Gastroesophageal sphincter (tissue), 4 donors: ENCODE measurements at regions not wholly inside any gene's neighbourhood (a gene's known extent, or its start where the extent isn't known, plus 50 kb on each side); places are given as distances from the start of the nearest gene placed in this dataset.

ENCODE experiments used
- ATAC-seq: fragments of 150-250 bp; one replicate; pipeline ENCODE4 v1.9.1; 2016; ENCODE audit warnings: mild to moderate bottlenecking, moderate library complexity
- H3K27ac ChIP-seq, 4 donors: fragments of 200-600 bp; sonication (generic) in 3 of 4; 1 replicate in 3 of 4; 2 replicates in 1 of 4; pipeline ENCODE4 v1.5.1; 2016 to 2019
- H3K27me3 ChIP-seq: fragments of 200-600 bp; sonication (generic); one replicate; pipeline ENCODE4 v1.5.1; 2019
- H3K36me3 ChIP-seq, 2 donors: fragments of 200-600 bp; sonication (generic); one replicate each; pipeline ENCODE4 v1.5.1; 2019; ENCODE audit warnings: control low read depth in 1 of 2
- H3K4me1 ChIP-seq, 3 donors: fragments of 200-600 bp; sonication (generic); 1 replicate in 2 of 3; 2 replicates in 1 of 3; pipeline ENCODE4 v1.5.1; 2016 to 2019; ENCODE audit warnings: control low read depth in 2 of 3
- H3K4me3 ChIP-seq, 2 donors: fragments of 200-600 bp; sonication (generic); one replicate each; pipeline ENCODE4 v1.5.1; 2019; ENCODE audit warnings: mild to moderate bottlenecking in 1 of 2, moderate library complexity in 1 of 2
- H3K9me3 ChIP-seq, 3 donors: fragments of 200-600 bp; sonication (generic); one replicate each; pipeline ENCODE4 v1.5.1; 2017 to 2019; ENCODE audit warnings: control low read depth in 2 of 3
- CTCF ChIP-seq, 4 experiments: fragments of 200-600 bp in 2 of 4; fragments of 450-650 bp in 2 of 4; sonication (generic) in 1 of 4; IDR thresholded peaks; one replicate each; pipeline ENCODE4 v1.5.1; 2017 to 2019; ENCODE audit warnings: antibody characterized with exemption in 4 of 4, mild to moderate bottlenecking in 2 of 4, moderate library complexity in 2 of 4
- EP300 ChIP-seq: sonication (generic); formaldehyde crosslinking; IDR thresholded peaks from one replicate; pipeline ENCODE4 v1.6.1; 2017; ENCODE audit warnings: antibody characterized with exemption, mild to moderate bottlenecking
- POLR2A ChIP-seq, 2 donors: fragments of 450-650 bp; IDR thresholded peaks; one replicate each; pipeline ENCODE4 v1.6.1; 2017; ENCODE audit warnings: antibody characterized with exemption in 2 of 2, mild to moderate bottlenecking in 2 of 2, moderate library complexity in 1 of 2
- POLR2AphosphoS5 ChIP-seq: sonication (generic); formaldehyde crosslinking; IDR thresholded peaks from one replicate; pipeline ENCODE4 v1.6.1; 2017; ENCODE audit warnings: antibody characterized with exemption
- WGBS, 2 donors: methylation state at CpG; one replicate each; pipeline ENCODE4 v1.1.5; 2018; ENCODE audit warnings: low coverage in 1 of 2; 5-methylcytosine and 5-hydroxymethylcytosine counted together

DNA sequence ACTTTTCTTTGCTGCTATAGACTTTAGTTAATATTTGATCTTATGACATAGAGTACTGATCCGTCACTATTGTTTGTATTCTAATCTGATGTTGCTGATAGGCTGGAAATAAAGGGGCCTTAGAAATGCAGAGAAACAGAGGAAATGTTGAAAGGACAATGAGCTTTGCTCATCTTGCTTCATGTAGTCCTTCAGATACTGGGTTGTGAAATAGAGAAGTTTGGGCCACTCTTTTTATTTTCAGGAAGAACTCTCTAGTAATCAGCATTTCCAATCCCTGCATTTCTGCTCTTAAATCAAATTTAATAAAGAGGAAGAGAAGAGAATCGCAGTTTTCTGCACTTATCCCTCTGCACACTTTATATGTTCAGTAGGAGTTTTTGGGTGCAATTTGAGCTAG, 192.8 kb upstream of the THBS1 start:
- no peaks in the 10 kb centered on the region for H3K9me3 ChIP-seq
- H3K27me3 ChIP-seq: no peaks in the 10 kb centered on the region
- no peaks in the 10 kb centered on the region for H3K36me3 ChIP-seq
- H3K4me3 ChIP-seq: no peak overlapping the region
- peak; percentile 28 for ATAC-seq
- H3K27ac ChIP-seq: no peak overlapping the region
- WGBS, 2 donors: 70 to 82% methylated on average over 1 to 2 of the region's 2 CpGs
- no peaks in the 10 kb centered on the region for H3K4me1 ChIP-seq
- TF ChIP-seq CTCF (IDR thresholded peaks at IDR 0.05) (no peak), POLR2A (IDR thresholded peaks at IDR 0.05) (no peak), EP300 (no peak)

GRCh38 chr15:39391230-39391629, 189.6 kb upstream of the THBS1 start:
- no peak overlapping the region for H3K27ac ChIP-seq
- WGBS, 2 donors: 82 to 85% methylated on average over 3 to 5 of the region's 5 CpGs
- TF ChIP-seq POLR2A (IDR thresholded peaks at IDR 0.05) (no peak), POLR2AphosphoS5 (peak; percentile 20)
- no peaks in the 10 kb centered on the region for H3K4me1 ChIP-seq
- H3K9me3 ChIP-seq: no peaks in the 10 kb centered on the region
- ATAC-seq: no peak
- H3K36me3 ChIP-seq: no peaks in the 10 kb centered on the region
- H3K27me3 ChIP-seq: no peaks in the 10 kb centered on the region
- no peak overlapping the region for H3K4me3 ChIP-seq

GRCh38 chr15:39392469-39393047, 188.3 kb upstream of the THBS1 start:
- Histone ChIP-seq H3K4me1 (no peaks in the 10 kb centered on the region), H3K9me3 (no peaks in the 10 kb centered on the region), H3K36me3 (no peaks in the 10 kb centered on the region), H3K27me3 (no peaks in the 10 kb centered on the region), H3K27ac (no peak overlapping the region), H3K4me3 (no peak overlapping the region)
- ATAC-seq: no peak
- WGBS, 2 donors: 57 to 77% methylated on average over 4 of the region's 4 CpGs
- TF ChIP-seq POLR2A (IDR thresholded peaks at IDR 0.05): no peak
- TF ChIP-seq CTCF (IDR thresholded peaks at IDR 0.05): no peak
- no peak for TF ChIP-seq EP300
- no peak for TF ChIP-seq POLR2AphosphoS5

GRCh38 chr15:39393575-39394335, 187.1 kb upstream of the THBS1 start:
- WGBS, 2 donors: 64 to 74% methylated on average over 3 of the region's 4 CpGs
- no peaks in the 10 kb centered on the region for H3K9me3 ChIP-seq
- TF ChIP-seq EP300 (no peak), CTCF (IDR thresholded peaks at IDR 0.05) (no peak), POLR2A (IDR thresholded peaks at IDR 0.05) (no peak), POLR2AphosphoS5 (no peak)

DNA sequence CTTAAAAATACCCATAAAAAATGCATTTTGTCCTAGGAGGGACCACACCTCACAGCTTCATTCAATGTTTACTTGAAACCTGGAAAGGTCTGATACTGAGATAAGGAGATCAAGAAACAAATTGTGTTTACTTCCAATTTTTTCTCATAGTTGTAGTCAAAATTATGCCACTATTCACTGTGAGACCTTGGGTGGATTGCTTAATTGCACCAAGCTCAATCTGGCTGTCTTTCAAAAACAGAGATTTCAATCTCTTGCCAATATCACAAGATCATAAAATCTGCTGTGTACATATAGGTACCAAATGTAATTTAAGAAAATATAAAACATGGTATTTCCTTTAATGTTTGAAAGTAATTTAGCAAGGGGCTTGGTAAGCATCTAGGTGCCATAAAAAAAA, 186.4 kb upstream of the THBS1 start:
- Histone ChIP-seq H3K4me3 (no peak overlapping the region), H3K27ac (no peak overlapping the region), H3K4me1 (no peaks in the 10 kb centered on the region), H3K27me3 (no peaks in the 10 kb centered on the region), H3K36me3 (no peaks in the 10 kb centered on the region), H3K9me3 (no peaks in the 10 kb centered on the region)
- TF ChIP-seq POLR2AphosphoS5: no peak
- TF ChIP-seq EP300: no peak
- TF ChIP-seq CTCF (IDR thresholded peaks at IDR 0.05): no peak
- no peak for TF ChIP-seq POLR2A (IDR thresholded peaks at IDR 0.05)
- no peak for ATAC-seq

More at GRCh38 chr15:39393575-39394335, 187.1 kb upstream of the THBS1 start:
- no peak for ATAC-seq
- Histone ChIP-seq H3K4me1 (no peaks in the 10 kb centered on the region), H3K27me3 (no peaks in the 10 kb centered on the region), H3K36me3 (no peaks in the 10 kb centered on the region), H3K4me3 (no peak overlapping the region), H3K27ac (no peak overlapping the region)
